IPS DF 19.7 (cell line): ENCODE measurements at regions not wholly inside any gene's neighbourhood (a gene's known extent, or its start where the extent isn't known, plus 50 kb on each side); places are given as distances from the start of the nearest gene placed in this dataset.
"Not testable (repeated sequence)": the region's sequence is repeated elsewhere in the genome, so short reads cannot be mapped to it uniquely, and the experiment has no call there.

Source experiments
- DNase-seq: peaks from one replicate; pipeline ENCODE4 v3.0.0-alpha.2; 2013; ENCODE audit warnings: low read depth, low spot score

DNA sequence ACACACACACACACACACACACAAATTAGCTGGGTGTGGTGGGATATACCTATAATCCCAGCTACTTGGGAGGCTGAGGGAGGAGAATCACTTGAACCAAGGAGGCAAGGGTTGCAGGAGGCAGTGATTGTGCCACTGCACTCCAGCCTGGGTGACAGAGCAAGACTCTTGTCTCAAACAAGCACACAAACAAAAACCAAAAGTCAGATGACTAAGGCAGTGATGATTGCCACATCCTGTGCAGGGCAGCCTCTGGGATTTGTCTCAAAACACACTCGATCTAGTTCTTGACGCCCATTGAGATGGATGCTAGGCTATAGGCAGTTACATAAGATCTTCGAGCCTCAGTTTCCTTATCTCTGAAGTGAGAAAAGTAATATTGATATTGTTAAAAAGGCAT lies 183.1 kb upstream of the NOTCH2NLA start:
- not testable (repeated sequence) for DNase-seq

DNA sequence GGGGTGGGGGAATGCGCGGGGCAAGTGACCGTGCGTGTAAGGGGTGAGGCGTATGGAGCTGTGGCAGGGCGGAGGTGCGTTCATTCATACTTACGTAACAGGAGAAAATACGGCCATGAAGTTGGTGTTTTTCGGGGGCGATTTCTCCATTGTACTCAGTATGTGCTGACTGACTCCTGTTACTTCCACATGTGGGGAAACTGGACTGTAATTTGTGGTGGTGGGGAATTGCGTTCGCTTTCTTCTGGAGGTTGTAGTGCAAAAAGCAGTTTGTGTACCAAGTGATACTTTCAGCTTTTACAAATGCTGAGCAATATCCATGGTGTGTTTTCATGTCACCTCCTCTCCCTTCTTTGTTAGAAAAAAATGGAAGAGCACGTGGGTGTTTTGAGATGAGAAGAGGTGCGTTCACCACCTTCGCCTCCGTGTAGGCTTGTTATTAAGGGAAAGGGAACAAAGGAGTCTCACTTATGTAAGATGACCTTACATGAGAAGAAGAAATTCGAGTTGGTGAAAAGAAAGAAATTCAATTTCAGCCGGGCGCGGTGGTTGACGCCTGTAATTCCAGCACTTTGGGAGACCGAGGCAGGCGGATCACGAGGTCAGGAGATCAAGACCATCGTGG lies 181.1 kb upstream of the NOTCH2NLA start:
- DNase-seq: peak; percentile 93

DNA sequence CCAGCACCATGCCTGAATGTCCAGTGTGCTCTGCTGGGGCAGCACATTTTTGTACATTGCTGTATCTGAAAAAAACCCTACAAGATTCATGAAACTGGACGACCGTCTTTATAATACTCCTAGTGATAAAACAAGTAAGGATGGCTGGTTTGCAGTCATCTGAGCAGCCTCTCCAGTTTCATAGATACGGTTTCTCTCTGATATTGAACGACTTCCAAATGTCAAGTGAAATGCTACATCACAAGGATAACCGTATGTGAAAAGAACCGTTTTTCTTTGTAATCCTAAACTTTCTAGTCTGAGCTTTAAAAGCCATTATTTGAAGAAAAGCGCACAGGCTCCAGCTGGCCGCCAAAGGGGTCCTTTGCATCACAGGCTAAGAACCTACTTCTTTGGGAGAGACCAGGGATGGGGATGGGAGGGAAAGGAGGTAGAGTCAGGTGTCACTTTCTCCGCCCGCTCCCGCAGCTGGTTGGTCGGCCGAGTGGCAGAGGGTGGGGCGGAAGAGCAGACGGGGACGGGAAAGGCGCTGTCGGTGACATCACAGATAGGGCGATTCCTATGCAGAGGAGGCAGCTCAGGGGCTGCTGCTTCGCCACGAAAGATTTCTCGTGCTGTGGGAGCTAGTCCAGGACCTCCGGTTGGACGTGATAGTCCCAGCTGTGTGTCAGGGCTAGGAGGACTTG lies 180.4 kb upstream of the NOTCH2NLA start:
- DNase-seq: peak; percentile 35

DNA sequence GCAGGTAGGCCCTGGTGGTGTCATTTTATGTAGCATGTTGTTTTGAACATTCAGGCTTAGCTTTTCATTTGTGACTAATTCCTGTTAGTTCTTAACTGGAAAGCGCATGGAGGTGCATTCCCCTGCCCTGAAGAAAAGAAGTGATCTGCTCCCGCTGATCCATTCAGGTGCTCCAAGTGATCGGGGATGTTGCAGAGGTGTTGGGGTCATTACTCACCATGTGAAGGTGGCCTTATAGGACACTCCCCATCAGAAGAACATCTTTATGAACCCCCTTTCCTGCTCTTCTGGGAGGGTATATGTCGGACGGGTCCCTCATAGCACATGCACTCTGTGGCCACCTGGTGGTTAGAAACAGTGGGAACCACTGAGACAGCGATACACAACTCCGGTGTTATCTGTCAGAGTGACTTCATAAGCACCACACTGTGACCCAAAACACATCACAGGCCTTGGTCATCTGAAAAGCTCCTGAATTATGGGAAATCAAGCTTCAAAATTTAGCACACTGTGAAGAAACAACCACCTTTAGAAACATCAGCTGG lies 172.5 kb upstream of the NOTCH2NLA start:
- not testable (repeated sequence) for DNase-seq

DNA sequence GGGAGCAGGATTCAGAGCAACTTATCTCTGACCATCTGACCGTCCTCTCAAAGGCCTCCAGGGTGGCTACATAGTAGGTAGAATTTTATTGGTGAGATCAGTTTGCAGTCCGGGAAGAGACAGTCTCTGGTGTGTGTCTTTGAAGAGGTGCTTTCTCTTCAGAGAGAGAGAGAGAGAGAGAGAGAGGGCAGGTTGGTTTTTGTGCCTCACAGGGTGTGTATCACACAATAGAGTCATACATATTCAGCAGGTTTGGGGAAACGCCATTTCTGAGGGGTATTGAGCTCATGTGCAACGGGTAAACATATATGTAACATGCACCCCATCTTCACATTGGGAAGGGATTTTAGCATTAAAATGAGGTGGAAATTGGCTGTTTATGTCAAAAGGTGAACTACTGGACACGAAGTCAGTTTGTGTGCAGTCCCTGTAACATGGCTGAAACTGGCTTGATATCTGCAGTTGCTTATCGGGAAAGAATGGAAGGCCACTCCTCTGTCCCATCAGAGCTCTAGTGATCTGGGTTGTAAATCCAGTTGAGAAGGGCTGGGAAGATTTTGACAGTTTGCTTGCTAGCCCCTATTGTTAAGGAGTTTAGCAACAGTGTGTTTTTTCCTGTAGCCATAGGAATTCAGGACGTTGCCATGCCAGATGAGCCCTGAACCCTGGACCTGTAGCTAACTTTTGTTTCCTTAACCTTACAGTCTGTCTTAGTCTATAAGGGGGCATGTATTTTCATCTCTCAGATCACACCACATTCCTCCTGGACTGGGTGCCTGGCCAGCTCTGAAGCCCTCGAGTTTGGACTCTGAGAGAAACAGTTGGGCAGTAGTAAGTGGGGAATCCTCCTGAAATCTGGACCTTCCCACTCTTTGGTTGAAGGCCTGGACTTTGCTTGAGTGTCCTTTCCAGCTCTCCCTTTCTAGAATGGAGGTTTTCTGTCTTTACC lies 171.6 kb upstream of the NOTCH2NLA start:
- DNase-seq: not testable (repeated sequence)

DNA sequence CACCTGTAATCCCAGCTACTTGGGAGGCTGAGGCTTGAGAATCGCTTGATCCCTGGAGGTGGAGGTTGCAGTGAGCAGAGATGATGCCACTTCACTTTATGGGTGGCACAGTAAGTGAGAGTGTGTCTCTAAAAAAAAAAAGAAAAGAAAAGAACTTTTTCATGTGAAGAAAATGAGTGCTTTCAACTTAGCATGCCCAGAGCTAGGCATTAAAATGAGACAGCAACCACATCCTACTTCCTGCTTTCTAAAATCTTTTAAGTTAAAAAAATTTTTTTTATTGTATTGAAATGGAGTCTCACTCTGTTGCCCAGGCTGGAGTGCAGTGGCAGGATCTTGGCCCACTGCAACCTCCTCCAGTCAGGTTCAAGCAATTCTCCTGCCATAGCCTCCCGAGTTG lies 170.4 kb upstream of the NOTCH2NLA start:
- not testable (repeated sequence) for DNase-seq

DNA sequence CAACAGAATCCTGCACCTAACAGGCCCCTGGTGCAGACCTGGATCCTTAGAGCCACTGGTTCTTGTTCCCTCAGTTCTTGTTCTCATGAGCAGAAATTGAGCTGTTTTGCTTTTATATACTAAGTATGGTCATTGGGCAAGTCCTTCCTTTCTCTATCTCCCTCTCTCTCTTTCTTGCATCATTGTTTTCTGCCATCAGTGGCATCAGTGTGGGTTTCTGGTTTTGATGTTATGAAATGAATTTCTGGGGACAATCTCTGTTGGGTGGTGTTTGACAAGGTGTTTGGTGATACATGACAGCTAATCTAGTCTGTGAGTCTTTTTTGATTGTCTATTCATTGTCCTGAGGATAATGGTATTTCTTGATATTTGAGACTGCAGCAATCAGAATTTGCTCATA lies 168.0 kb upstream of the NOTCH2NLA start:
- not testable (repeated sequence) for DNase-seq

DNA sequence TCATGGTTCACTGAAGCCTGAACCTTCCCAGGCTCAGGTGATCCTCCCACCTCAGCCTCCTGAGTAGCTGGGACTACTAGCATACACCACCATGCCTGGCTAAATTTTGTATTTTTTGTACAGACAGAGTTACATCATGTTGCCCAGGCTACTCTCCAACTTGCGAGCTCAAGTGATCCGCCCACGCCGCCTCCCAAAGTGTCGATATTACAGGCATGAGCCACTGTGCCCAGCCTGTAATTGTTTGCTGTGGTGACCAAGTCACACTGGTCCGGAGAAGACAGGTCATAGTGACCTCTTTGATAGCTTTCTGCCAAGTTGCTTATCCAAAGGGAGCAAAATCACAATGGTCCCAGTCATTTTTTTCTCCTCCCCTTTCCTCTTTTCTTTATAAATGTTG lies 167.4 kb upstream of the NOTCH2NLA start:
- DNase-seq: not testable (repeated sequence)

DNA sequence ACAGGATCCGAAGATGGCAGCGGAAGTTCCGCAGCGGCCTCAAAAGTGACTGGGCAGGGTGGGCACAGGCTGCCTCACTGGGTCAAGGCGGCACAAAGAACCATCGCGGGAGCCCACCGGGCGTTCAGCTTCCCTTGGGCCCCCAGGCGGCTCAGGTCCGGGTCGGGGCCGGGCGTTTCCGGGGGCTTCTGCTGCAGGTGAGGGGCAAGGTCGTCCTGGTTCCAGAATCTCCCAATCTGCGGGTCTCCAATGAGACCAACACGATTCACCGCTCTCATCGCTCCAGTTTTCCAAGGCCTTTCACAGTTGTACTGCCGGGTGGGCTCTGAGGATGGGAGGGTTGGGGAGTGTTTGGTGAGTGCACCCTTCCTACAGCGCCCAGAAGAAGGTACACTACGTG lies 165.0 kb upstream of the NOTCH2NLA start:
- not testable (repeated sequence) for DNase-seq

DNA sequence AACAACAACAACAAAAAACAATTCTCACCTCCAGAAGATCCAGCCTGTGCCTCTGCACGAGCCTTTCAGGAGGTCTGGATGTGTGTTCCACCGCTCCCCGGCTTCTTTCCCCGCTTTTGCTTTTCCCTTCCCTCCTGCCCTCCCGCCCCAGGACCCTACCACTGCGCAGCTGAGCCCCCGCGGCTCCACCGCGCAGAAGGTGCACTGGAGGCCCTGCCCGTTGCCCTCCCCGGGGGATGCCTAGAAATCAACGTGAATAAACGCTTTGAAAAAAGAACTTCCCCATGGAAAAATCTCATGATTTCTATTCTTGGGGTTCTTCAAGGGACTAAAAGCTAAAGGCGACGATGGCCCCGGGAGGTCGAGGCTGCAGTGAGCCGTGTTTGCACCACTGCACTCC lies 164.3 kb upstream of the NOTCH2NLA start:
- not testable (repeated sequence) for DNase-seq

DNA sequence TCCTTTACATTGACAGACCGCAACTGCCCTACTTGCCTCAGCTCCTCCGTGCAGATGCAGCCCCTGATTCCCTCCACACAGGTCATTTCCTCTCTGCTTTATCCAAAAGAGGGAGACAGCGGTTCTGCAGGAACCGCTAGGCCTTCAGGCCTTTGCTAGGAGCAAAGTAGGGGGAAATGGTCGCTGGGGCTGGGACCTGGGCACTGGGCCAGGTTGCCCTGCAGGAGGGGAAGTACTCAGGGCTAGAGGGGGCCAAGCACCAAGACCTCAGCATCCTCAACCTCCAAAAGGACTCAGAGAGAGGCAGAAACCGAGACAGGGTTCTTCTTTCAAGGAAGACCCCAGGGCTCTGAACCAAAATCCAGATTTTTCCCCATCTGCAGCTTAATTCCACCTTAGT lies 160.4 kb upstream of the NOTCH2NLA start:
- not testable (repeated sequence) for DNase-seq

DNA sequence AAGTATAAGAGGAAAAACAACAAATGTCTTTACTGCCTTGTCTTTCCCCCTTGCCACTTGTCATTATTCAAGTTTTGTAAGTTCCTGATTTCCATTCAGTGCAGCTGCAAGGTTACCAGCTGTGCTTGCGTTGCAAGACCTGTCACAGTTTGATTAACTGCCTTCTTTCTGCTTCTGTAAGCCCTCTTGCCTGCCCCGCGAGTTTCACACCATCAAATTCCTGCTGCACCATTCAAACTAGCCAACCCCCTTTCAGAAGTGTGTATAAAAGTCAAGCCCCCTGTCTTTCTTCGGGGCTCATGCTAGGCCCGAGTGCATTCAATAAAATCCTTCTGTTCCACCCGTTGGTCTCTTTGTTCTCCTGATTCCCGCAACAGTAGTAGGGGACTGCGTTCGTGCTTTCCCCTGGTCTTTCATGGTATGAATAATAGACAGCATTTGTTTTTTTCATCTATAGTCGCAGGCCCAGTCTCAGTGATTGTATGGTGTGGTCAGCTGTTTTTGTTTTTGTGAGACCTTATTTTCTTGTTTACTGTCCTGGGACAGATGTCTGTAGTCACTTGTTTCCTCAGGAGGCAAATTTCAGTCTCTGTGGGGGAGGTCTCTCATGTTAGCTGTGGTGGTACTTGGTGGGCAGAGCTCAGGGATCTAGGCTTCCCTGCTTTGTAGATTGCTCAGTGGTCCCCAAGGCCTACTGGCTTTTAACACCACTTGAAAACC lies 159.1 kb upstream of the NOTCH2NLA start:
- not testable (repeated sequence) for DNase-seq

DNA sequence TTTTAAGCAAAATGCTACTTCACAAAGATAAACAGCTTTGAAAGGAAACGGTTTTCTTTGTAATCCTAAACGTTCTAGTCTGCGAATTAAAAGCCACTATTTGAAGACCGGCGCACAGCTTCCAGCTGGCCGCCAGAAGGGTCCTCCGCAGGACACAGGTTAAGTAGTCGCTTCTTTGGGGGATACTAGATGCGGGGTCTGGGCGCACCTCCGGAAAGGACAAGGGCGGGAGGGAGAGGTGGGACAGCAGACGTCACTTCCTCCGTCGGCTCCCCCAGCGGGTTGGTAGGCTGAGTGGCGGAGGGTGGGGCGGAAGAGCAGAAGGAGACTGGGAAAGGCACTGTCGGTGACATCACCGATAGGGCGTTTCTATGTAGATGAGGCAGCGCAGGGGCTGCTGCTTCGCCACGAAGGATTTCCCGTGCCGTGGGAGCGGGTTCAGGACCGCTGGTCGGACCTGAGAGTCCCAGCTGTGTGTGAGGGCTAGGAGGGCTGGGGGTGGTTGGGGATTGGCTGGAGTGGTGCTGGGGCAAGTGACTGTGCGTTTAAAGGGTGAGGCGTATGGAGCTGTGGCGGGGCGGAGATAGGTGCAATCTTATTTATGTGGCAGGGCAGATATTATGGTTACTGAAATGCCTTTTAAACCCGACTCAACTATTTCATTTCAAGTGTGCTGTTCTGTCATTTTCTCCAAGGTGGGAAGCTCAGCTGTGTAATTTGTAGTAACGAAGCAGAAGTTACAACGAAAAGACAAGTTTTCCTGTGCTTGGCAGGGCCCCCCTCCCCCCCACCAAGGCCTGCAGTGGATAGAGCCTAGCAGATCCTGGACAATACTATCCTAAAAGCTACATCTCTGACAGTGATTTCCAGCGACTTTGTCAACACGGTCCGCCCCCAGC lies 158.3 kb upstream of the NOTCH2NLA start:
- peak; percentile 94 for DNase-seq

DNA sequence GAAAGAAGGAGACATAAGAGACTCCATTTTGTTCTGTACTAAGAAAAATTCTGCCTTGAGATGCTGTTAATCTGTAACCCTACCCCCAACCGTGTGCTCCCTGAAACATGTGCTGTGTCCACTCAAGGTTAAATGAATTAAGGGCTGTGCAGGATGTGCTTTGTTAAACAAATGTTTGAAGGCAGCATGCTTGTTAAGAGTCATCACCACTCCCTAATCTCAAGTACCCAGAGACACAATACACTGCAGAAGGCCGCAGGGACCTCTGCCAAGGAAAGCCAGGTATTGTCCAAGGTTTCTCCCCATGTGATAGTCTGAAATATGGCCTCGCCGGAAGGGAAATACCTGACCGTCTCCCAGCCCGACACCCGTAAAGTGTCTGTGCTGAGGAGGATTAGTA lies 152.4 kb upstream of the NOTCH2NLA start:
- not testable (repeated sequence) for DNase-seq

DNA sequence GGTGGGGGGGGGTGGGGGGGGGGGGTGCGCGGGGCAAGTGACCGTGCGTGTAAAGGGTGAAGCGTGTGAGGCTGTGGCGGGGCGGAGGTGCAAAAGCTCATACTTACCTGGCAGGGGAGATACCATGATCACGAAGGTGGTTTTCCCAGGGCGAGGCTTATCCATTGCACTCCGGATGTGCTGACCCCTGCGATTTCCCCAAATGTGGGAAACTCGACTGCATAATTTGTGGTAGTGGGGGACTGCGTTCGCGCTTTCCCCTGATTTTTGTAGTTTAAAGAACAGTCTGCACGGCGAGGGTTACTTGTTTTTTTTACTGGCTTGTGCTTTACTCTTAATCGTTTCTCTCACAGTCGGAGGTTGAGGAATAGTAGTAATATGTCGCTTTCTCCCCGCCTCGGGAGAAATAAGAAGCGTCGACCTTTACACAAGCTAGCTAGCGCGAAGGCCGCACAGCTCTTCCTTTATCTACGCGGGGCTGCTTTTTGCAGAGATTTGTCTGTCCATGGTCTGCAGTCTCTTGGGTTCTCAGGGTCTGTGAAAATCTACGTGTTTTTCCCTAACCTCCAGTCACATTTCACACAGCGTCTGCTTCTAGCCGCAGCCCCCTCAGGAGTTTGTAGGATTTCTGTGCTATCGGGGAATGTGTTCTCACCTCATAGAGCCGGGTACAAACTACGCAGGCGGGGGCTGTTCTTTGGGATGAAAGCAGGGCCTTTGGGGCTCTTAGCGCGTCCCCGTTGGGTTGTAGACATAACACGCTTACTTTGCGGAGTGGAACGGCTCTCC lies 148.1 kb upstream of the NOTCH2NLA start:
- peak; percentile 98 for DNase-seq

DNA sequence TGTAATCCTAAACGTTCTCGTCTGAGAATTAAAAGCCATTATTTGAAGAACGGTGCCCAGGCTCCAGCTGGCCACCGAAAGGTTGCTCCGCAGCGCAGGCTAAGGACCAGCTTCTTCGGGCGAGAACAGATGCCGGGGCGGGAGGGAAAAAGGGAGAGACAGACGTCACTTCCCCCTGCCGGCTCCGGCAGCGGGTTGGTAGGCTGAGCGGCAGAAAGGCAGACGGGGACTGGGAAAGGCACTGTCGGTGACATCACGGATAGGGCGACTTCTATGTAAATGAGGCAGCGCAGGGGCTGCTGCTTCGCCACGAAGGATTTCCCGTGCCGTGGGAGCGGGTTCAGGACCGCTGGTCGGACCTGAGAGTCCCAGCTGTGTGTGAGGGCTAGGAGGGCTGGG lies 147.5 kb upstream of the NOTCH2NLA start:
- DNase-seq: not testable (repeated sequence)

DNA sequence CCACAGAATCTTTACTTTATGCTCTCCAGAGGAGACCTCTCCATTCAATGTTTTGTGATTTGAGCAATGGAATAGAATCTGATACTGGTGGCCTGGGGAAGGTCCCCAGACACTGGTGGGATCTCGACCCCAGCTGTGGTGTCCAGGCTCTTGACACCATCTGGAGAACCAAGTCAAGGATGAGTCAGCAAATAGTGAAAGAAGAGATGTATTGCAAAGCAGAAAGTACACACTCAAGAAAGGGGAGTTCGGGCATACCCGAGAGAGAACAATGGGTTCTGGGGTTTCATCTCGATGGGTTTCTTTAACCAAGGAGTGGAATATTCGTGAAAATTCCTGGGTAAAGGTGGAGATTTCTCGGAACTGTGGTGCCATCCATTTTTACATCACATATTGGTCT lies 146.3 kb upstream of the NOTCH2NLA start:
- DNase-seq: not testable (repeated sequence)

DNA sequence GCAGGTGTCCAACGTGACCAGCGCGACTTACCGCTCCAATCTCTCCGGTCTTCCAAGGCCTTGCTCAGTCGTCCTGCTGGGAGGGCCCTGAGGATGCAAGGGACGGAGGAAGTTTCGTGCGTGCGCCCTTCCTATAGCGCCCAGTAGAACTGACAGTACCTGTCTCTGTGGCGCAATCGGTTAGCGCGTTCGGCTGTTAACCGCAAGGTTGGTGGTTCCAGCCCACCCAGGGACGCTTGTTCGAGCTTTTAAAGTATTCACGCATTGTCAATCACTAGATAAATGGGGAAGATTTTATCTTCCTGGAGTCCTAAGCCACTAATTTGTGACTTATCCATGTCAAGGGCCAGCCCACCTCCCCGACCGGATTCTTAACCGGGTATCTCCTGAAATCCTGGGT lies 141.1 kb upstream of the NOTCH2NLA start:
- not testable (repeated sequence) for DNase-seq

DNA sequence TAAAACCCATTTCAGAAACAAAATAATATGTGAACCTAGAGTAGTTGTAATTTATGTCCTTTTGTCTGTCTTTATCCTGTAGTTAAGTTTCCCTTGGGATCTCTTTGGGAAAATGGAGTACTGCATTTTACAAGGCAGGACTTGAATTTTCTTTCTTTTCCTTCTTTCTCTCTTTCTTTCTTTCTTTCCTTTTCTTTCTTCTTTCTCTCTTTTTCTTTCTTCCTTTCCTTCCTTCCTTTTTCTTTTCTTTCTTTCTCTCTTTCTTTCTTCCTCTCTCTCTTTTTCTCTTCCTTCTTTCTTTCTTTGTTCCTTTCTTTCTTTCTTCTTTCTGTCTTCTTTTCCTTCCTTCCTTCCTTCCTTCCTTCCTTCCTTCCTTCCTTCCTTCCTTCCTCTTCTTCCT lies 126.6 kb upstream of the NOTCH2NLA start:
- DNase-seq: not testable (repeated sequence)
